Mammary epithelial cell (primary cell): ENCODE measurements at regions not wholly inside any gene's neighbourhood (a gene's known extent, or its start where the extent isn't known, plus 50 kb on each side); places are given as distances from the start of the nearest gene placed in this dataset.

Experiments
- EZH2 ChIP-seq: IDR thresholded peaks from 2 replicates; pipeline ENCODE4 v1.6.1; 2012; ENCODE audit warnings: low read length, inconsistent platforms, borderline replicate concordance
- TF ChIP-seq, protein P1 (sequence below), 2 donors: IDR thresholded peaks in 1 of 2; conservative IDR thresholded peaks in 1 of 2; 2 replicates each; pipeline ENCODE4 v1.5.1; 2011 to 2012; ENCODE audit warnings: inconsistent platforms in 2 of 2, low read length in 2 of 2, mild to moderate bottlenecking in 2 of 2, control low read depth in 1 of 2, low read depth in 1 of 2; ENCODE audit not compliant: insufficient read depth in 1 of 2; ENCODE audit errors: extremely low read depth in 1 of 2

DNA sequence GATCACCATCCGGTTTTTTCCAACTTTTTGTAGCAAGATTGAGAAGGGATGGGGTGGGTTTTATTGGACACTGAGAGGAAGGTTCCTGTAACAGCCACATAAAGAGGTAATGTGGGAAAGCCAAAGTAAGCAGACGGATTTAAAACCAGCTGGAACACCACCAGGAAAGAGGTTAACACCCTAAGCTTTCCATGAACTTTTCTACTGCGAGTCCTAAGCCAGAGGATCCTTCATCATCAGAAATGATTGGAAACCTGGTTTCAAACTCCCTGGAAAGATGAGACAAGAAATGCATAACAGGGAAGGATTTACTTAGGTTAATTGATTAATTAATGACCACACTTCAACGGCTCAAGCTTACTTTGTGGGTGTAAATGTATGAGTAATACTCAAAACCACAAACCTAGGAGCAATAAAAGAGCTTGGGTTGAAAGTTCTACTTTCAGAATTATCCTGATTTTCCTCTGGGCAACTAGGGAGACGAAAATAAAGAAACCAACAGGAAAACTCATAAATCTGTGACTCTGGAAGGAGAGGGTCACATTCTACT, 91.5 kb downstream of the COX18 start:
- TF ChIP-seq, protein P1, sequence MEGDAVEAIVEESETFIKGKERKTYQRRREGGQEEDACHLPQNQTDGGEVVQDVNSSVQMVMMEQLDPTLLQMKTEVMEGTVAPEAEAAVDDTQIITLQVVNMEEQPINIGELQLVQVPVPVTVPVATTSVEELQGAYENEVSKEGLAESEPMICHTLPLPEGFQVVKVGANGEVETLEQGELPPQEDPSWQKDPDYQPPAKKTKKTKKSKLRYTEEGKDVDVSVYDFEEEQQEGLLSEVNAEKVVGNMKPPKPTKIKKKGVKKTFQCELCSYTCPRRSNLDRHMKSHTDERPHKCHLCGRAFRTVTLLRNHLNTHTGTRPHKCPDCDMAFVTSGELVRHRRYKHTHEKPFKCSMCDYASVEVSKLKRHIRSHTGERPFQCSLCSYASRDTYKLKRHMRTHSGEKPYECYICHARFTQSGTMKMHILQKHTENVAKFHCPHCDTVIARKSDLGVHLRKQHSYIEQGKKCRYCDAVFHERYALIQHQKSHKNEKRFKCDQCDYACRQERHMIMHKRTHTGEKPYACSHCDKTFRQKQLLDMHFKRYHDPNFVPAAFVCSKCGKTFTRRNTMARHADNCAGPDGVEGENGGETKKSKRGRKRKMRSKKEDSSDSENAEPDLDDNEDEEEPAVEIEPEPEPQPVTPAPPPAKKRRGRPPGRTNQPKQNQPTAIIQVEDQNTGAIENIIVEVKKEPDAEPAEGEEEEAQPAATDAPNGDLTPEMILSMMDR (conservative IDR thresholded peaks at IDR 0.05 in 1 of 2, IDR thresholded peaks at IDR 0.05 in 1 of 2; ENCODE audit: extremely low read depth in 1 of 2, insufficient read depth in 1 of 2, low read depth in 1 of 2, low read length in 2 of 2) = no peak
- TF ChIP-seq EZH2 = no peak
